HG02885 (cell line): ENCODE measurements at regions not wholly inside any gene's neighbourhood (a gene's known extent, or its start where the extent isn't known, plus 50 kb on each side); places are given as distances from the start of the nearest gene placed in this dataset.

Source experiments
- ATAC-seq: cut with Tn5 transposase; IDR thresholded peaks from one replicate; pipeline ENCODE4 v1.9.1; 2021; ENCODE audit warnings: mild to moderate bottlenecking; ENCODE audit not compliant: unreplicated experiment, poor library complexity

DNA sequence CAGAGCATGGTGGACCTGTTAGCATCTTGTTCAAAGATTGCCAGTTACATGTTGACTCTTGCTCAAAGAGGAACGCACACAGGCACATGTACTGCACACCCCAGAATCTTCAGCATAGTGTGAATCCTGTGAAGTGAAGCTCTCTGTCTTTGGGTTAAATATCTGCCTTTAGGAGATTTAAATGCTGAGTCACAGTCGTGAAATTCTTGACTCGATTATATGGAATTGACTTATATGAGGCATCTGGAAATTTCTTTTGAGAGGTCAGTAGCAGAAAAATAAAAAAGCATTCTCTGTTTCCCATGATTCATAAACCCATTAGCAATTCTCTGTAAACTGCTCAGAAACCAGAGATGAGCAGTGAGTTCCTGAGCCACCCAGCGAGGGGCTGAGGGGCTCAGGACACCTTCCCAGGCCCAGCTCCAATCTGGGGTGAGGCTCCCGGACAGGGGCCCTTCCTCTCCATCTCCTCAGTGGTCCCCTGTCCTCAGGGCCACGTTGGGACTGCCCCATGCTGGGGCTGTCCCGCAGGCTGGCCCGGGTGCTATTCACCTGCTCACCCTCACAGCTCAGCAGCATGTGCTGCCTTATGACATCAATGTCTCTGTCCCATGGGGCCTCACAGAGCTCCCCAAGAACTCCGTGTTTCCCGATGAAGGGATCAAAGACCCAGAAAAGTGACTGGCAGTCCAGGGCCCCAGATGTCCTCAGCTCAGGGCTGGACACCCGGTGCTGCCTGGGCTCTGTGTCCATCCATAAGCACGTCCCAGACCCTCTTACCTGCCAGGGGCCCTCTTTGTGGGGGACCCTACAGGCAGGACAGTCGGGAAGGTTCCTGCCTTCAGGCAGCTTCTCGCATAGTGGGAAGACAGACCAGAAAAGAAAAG is 50.0 kb upstream of the INSIG1 start:
- no peak for ATAC-seq
